Amygdala (tissue), 56 donors: ENCODE measurements at regions not wholly inside any gene's neighbourhood (a gene's known extent, or its start where the extent isn't known, plus 50 kb on each side); places are given as distances from the start of the nearest gene placed in this dataset.
"Not testable (repeated sequence)": the region's sequence is repeated elsewhere in the genome, so short reads cannot be mapped to it uniquely, and the experiment has no call there.

Source experiments
- DNase-seq, 56 donors: peaks; one replicate each; lab custom pipeline; 2025; lab: John Stamatoyannopoulos, UW

GRCh38 chr7:130789436-130789835 lies 55.4 kb upstream of the KLF14 start:
- DNase-seq = no peak

DNA sequence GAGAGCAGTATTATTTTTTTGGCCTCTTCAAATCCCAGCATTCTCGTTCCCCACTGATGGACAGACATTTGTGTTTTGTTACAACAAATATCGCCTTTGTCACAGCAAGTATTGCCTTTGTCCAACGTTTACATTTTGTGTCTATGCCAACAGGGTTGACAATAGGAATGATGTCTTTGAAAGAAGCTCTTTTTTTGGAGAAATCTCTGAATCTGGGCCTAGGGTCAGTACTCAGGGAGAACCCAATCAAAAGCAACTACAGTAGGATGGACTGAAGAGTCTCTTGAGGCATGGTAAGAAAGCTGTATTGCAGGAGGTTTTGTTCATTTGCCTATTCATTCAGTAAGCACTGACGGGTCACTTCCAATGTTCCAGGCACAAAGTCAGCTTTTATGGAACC lies 57.7 kb upstream of the KLF14 start:
- peak in 3 of 56 donors; percentile 6 to 27 (median 10) for DNase-seq

DNA sequence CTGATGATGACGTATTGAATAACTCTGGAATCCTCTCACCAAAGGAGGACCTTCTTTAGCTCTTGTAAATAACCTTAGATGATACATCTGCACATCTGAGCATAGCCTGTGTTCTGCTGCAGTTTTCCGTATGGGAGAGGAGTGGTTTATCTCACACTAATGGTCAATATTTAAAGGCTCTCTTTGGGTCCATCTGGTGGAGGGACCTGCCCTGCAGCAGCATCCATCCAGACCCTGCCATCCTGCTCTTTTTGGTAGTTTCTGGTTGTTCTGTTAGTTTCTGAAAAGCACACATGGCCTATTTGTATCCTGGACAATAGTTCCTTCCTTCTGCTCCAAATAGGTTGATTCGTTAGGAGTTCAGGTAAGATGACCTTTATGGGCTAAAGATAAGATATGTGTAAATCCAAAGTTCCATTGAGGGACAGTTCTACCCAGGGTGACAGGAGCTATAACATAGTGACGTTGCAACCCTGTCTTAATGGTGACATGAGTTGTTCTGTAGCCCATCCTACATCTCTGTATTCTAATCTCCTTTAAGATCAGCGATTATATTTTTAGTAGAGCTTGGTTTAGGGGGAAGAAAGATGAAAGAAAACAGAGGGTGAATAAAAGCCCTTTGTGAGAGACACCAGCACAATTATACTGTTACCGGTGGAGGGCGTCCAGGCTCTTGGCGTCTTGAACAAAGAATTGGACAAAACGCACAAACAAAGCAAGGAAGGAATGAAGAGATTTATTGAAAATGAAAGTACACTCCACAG lies 60.0 kb upstream of the KLF14 start:
- peak in 9 of 56 donors; percentile 1 to 46 (median 11) for DNase-seq

GRCh38 chr7:130794619-130794922 lies 60.6 kb upstream of the KLF14 start:
- DNase-seq = no peak

DNA sequence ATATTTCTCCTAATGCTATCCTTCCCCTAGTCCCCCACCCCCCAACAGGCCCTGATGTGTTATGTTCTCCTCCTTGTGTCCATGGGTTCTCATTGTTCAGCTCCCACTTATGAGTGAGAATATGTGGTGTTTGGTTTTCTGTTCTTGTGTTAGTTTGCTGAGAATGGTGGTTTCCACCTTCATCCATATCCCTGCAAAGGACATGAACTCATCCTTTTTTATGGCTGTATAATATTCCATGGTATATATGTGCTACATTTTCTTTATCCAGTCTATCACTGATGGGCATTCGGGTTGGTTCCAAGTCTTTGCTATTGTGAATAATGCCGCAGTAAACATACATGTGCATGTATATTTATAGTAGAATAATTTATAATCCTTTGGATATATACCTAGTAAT lies 62.4 kb upstream of the KLF14 start:
- DNase-seq = not testable (repeated sequence)

DNA sequence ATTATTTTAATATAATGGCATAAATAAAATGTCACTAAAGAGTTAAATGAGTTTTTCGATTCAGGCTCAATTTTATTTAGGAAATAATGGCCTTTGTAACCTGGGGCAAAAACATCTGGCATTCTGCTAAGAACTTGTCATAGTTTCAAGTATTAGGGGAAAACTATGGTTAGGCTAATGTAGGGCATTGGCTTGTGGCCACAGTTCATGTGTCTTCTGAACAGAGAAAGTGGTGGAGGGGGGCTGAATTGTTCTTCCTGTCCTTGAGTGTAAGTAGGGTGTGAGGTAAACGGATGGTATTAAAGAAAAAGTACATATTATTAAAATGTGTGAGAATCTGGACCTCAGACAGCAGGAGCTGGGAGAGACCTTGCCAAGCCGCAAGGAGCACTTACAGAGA lies 69.1 kb upstream of the KLF14 start:
- DNase-seq = no peak

DNA sequence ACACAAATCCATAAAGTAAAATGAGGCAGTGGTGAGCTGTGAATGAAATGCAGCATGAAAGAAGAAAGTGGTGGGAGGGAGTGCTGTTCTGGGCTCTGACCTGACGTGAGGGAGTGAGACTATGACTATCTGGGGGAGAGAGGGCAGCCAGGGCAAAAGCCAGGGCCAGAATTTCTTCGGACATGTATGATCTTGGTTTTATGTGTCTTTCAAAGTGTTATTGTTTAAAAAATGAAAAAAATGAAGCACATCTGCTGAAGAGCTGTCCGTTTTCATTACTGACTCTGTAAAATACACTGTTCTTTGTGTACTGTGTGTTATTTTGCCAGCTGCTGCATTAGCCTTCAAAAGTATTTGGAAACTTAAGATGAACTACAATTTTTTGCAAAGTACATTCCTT lies 70.2 kb upstream of the KLF14 start:
- no peak for DNase-seq

DNA sequence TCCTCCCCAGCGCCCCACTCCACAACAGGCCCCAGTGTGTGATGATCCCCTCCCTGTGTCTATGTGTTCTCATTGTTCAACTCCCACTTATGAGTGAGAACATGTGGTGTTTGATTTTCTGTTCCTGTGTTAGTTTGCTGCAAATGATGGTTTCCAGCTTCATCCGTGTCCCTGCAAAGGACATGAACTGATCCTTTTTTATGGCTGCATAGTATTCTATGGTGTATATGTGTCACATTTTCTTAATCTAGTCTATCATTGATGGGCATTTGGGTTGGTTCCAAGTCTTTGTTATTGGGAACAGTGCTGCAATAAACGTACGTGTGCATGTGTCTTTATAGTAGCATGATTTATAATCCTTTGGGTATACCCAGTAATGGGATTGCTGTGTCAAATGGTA lies 78.8 kb upstream of the KLF14 start:
- not testable (repeated sequence) for DNase-seq

DNA sequence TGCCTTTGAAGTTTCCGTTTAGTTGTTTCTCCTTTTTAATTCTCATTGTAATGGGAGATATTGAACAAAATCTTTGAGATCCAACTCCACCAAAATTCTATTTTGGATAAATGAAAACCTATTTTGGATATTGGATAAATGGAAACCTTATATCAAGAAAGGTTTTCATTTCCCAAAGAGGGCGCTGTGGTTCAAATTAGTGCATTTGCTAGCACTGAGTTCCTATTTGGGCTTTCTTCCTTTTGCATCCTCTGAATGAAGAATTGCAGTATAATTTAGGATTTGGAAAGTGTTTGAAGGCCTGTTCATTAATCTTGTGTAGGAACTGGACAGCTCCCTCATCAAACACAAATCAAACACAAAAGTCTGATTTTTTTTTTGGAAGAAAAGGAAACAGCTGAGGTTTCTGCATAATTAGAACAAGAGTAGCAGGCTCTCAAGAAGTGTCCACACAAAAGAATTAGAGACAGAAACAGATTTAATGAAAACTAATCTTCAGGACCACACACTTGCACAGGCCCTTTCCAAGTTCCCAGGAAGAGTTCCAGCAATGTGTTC lies 80.8 kb upstream of the KLF14 start:
- DNase-seq = no peak

GRCh38 chr7:130818056-130818455 lies 84.0 kb upstream of the KLF14 start:
- DNase-seq = no peak

GRCh38 chr7:130821864-130822263 lies 87.9 kb upstream of the KLF14 start:
- no peak for DNase-seq

GRCh38 chr7:130822642-130823041 lies 88.6 kb upstream of the KLF14 start:
- no peak for DNase-seq

GRCh38 chr7:130823060-130823459 lies 89.1 kb upstream of the KLF14 start:
- DNase-seq = no peak

- DNase-seq = no peak
Observed at GRCh38 chr7:130825819-130826218, 91.8 kb upstream of the KLF14 start.

DNA sequence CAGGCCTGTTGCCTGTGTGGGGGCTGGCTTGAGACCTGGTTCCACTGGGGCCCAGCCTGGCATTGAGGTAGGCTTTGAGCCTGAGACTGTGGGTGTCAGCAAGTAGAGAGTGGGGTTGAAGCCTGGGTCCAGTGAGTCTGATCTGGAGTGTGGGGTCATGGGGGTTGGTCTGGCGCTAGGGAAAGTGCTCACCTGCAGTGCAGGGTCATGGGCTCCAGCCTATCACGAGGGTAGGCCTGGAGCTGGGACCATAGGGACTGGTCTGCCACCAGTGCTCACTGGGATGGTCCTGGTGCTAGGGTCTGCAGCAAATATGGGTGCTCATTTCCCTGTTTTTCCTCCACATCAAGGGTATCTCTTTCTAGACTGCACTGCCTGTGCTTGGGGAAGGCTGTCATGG lies 95.4 kb upstream of the KLF14 start:
- DNase-seq = no peak

DNA sequence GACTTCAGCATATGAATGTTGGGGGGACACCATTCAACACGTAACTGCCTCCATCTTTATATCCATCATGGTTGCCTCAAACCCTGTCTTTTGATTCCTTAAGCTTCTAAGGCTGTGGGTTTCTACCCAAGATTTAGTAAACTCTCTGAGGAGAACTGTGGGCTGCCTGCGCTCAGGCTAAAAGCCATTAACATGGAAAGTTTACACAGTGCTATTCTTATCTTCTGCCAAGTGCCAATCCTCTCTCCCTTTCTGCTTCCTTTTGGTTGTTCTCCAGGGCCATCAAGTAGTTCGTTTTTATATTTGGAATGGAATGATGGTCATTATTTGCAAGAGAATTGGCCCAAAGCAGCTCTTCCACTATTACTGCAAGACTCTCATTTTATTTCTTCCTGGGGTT lies 97.3 kb upstream of the KLF14 start:
- no peak for DNase-seq

DNA sequence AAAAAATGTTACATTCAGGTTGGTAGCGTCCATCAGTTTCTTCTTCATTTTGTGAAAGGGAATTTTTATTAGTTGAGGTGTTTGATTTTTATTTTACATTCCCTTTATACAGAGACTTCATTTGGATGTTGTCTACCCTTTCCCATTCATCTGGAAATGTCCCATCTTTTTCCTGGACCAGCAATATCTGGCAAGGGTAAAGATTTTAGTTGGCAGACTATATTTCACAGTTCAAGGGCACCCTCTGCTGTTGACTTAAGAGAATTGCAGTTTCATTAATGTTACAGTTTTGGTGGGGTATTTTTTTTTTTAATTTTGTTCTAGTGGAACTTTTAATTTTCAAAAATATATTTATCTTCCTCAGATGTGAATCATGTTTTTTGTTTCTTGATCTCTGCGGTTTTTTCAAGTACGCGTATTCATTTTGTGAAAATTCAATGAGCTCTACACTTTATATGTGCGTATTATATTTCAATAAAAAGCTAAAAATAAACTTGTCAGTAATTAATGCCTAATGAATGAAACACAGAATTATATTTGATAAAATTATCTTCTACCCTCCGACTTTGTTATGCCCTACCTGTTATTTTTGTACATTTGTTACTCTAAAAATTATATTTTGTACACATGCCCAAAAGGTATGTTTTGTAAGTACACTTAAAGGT lies 97.9 kb upstream of the KLF14 start:
- no peak for DNase-seq

DNA sequence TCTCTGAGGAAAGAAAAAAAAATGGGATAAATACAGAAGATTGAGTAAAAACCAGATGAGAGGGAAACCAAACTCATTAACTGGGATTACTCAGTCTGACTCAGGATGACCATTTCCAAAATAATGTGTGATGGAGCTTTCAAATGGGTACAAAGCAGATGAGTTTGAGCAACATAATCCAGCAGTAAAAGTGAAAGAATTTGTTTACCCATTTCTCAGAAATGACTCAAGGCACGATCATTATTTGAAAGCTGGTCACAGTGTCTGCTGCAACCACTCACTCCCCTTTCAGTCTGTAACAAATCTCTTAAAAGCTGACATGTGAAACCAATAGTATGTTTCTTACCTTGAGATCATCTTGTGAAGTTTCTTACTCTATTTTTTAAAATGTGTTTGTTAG lies 104.7 kb upstream of the KLF14 start:
- no peak for DNase-seq

DNA sequence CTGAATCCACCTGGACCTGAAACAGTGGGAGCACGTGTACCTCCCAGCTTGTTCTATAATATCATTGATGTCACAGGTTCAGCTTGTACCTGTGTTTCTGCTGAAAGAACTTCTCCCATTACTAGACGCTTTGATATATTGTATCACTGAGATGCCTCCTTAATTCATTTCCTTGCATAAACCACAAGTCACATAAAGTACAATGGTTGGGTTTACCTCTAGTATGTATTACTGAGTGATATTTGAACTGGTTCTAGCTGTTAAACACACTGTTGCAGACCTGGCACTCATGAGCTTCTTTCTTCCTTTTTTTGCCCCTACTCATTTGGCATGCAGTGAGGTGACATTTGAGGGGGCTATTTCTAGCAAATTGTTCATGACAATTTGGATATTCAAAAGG lies 106.6 kb upstream of the KLF14 start:
- DNase-seq = no peak

DNA sequence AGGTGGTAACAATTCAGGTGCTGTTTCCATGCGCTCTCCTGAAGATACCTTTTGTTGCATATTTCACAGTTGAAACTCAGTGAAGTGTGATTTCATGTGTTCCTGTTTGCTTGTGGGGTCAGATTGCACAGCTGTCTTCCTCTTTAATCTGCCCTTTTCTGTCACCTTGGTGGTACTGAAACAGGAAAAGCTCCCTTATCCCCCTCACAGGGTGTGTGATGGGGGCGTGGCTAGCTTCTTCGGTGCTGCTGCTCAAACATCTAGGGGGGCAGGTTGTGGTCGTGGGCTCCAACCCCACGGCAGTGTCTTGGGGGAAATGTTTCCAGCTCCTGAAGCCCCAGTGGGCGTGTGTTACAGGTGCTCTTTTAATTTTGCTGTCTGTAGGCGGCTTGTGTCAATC lies 107.4 kb upstream of the KLF14 start:
- no peak for DNase-seq

DNA sequence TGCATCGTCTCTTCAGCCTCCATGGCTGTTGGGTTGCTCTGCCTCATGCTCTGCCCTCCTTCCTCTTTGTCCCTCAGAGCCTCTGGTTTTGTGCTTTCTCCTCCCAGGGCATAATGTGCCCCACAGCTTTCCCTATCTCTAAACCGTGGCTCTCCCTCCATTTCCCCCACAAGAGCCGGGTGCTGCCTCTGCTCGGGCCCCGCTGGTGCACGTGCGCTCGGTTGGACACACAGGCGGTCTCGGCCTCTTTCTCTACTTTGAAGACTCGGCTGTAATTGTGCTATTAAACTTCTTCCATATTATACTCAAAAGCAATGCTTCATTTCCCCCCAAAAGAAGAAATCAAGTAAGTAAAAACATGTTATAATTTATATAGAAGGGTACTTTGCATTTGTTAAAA lies 109.7 kb upstream of the KLF14 start:
- no peak for DNase-seq
